PFSK-1 (cell line): ENCODE measurements at regions not wholly inside any gene's neighbourhood (a gene's known extent, or its start where the extent isn't known, plus 50 kb on each side); places are given as distances from the start of the nearest gene placed in this dataset.

ENCODE experiments used
- FOXP2 ChIP-seq: optimal IDR thresholded peaks from 2 replicates; pipeline ENCODE3; 2011; ENCODE audit warnings: borderline replicate concordance, control low read depth, inconsistent platforms; ENCODE audit not compliant: insufficient read depth; ENCODE audit errors: extremely low read length, extremely low read depth
- POLR2AphosphoS5 ChIP-seq: IDR thresholded peaks from 2 replicates; pipeline ENCODE4 v1.6.1; 2012; ENCODE audit warnings: low read depth, mild to moderate bottlenecking, control low read depth, low read length, moderate library complexity
- REST ChIP-seq, 2 experiments: IDR thresholded peaks; 2 replicates each; pipeline versions ENCODE4 v1.6.1 to v1.8.0; 2011 to 2012; ENCODE audit warnings: low read depth in 2 of 2, low read length in 2 of 2, control low read depth in 1 of 2, inconsistent platforms in 1 of 2, mild to moderate bottlenecking in 1 of 2, moderate library complexity in 1 of 2; ENCODE audit not compliant: insufficient read depth in 1 of 2
- SIN3A ChIP-seq: IDR thresholded peaks from 2 replicates; pipeline ENCODE4 v1.6.1; 2012; ENCODE audit warnings: mild to moderate bottlenecking, low read length, moderate library complexity, borderline replicate concordance; ENCODE audit not compliant: insufficient read depth
- TAF1 ChIP-seq: IDR thresholded peaks from 2 replicates; pipeline ENCODE4 v1.6.1; 2012; ENCODE audit warnings: low read length, control low read depth, borderline replicate concordance; ENCODE audit not compliant: insufficient read depth

- TF ChIP-seq POLR2AphosphoS5 (no peak), SIN3A (no peak), REST (IDR thresholded peaks at IDR 0.05; ENCODE audit: insufficient read depth in 1 of 2, low read depth in 2 of 2, low read length in 2 of 2) (no peak), TAF1 (no peak), FOXP2 (no peak)
These were observed 124.0 kb upstream of the MAFB start for GRCh38 chr20:40813029-40813431.
